H1 (cell line): ENCODE measurements at regions not wholly inside any gene's neighbourhood (a gene's known extent, or its start where the extent isn't known, plus 50 kb on each side); places are given as distances from the start of the nearest gene placed in this dataset.

Experiments used
- TF ChIP-seq, protein P1 (sequence below): fragments of 300-600 bp; sonication (generic); IDR thresholded peaks from 2 replicates; pipeline ENCODE4 v1.7.1; 2012; ENCODE audit warnings: low read length, moderate library complexity, mild to moderate bottlenecking, inconsistent platforms; ENCODE audit not compliant: insufficient replicate concordance

DNA sequence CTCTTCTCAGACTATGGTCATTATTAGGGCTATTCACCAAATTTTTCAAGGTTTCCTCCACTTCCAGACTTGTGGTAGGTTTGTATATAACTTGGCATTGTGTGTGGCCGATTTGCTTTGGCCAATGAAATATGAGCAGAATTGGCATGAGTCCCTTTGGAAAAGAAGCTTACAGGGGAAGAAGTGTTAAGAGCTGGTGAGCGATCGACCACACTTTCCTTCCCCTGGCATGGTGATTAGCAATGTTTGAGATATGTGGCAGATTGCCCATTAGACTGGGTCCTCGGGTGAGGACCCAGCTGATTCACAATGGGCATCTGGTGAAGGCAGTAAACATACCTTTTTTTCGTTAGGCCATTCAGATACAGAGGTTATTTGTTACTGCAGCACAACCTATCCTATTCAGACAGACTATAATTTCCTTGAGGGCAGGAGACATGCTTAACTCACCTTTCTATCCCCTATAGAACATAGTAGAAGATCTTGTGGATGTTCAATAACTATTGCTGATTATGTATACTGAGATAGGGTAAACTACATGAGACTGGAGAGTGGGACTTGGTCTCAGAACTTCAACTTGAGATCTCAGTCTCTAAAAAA lies 62.8 kb upstream of the KLF9 start (continued):
- TF ChIP-seq, protein P1, sequence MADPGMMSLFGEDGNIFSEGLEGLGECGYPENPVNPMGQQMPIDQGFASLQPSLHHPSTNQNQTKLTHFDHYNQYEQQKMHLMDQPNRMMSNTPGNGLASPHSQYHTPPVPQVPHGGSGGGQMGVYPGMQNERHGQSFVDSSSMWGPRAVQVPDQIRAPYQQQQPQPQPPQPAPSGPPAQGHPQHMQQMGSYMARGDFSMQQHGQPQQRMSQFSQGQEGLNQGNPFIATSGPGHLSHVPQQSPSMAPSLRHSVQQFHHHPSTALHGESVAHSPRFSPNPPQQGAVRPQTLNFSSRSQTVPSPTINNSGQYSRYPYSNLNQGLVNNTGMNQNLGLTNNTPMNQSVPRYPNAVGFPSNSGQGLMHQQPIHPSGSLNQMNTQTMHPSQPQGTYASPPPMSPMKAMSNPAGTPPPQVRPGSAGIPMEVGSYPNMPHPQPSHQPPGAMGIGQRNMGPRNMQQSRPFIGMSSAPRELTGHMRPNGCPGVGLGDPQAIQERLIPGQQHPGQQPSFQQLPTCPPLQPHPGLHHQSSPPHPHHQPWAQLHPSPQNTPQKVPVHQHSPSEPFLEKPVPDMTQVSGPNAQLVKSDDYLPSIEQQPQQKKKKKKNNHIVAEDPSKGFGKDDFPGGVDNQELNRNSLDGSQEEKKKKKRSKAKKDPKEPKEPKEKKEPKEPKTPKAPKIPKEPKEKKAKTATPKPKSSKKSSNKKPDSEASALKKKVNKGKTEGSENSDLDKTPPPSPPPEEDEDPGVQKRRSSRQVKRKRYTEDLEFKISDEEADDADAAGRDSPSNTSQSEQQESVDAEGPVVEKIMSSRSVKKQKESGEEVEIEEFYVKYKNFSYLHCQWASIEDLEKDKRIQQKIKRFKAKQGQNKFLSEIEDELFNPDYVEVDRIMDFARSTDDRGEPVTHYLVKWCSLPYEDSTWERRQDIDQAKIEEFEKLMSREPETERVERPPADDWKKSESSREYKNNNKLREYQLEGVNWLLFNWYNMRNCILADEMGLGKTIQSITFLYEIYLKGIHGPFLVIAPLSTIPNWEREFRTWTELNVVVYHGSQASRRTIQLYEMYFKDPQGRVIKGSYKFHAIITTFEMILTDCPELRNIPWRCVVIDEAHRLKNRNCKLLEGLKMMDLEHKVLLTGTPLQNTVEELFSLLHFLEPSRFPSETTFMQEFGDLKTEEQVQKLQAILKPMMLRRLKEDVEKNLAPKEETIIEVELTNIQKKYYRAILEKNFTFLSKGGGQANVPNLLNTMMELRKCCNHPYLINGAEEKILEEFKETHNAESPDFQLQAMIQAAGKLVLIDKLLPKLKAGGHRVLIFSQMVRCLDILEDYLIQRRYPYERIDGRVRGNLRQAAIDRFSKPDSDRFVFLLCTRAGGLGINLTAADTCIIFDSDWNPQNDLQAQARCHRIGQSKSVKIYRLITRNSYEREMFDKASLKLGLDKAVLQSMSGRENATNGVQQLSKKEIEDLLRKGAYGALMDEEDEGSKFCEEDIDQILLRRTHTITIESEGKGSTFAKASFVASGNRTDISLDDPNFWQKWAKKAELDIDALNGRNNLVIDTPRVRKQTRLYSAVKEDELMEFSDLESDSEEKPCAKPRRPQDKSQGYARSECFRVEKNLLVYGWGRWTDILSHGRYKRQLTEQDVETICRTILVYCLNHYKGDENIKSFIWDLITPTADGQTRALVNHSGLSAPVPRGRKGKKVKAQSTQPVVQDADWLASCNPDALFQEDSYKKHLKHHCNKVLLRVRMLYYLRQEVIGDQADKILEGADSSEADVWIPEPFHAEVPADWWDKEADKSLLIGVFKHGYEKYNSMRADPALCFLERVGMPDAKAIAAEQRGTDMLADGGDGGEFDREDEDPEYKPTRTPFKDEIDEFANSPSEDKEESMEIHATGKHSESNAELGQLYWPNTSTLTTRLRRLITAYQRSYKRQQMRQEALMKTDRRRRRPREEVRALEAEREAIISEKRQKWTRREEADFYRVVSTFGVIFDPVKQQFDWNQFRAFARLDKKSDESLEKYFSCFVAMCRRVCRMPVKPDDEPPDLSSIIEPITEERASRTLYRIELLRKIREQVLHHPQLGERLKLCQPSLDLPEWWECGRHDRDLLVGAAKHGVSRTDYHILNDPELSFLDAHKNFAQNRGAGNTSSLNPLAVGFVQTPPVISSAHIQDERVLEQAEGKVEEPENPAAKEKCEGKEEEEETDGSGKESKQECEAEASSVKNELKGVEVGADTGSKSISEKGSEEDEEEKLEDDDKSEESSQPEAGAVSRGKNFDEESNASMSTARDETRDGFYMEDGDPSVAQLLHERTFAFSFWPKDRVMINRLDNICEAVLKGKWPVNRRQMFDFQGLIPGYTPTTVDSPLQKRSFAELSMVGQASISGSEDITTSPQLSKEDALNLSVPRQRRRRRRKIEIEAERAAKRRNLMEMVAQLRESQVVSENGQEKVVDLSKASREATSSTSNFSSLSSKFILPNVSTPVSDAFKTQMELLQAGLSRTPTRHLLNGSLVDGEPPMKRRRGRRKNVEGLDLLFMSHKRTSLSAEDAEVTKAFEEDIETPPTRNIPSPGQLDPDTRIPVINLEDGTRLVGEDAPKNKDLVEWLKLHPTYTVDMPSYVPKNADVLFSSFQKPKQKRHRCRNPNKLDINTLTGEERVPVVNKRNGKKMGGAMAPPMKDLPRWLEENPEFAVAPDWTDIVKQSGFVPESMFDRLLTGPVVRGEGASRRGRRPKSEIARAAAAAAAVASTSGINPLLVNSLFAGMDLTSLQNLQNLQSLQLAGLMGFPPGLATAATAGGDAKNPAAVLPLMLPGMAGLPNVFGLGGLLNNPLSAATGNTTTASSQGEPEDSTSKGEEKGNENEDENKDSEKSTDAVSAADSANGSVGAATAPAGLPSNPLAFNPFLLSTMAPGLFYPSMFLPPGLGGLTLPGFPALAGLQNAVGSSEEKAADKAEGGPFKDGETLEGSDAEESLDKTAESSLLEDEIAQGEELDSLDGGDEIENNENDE, result no peak
